ENCODE measurements at regions not wholly inside any gene's neighbourhood (a gene's known extent, or its start where the extent isn't known, plus 50 kb on each side); places are given as distances from the start of the nearest gene placed in this dataset.
"Not testable (repeated sequence)": the region's sequence is repeated elsewhere in the genome, so short reads cannot be mapped to it uniquely, and the experiment has no call there.

DNA sequence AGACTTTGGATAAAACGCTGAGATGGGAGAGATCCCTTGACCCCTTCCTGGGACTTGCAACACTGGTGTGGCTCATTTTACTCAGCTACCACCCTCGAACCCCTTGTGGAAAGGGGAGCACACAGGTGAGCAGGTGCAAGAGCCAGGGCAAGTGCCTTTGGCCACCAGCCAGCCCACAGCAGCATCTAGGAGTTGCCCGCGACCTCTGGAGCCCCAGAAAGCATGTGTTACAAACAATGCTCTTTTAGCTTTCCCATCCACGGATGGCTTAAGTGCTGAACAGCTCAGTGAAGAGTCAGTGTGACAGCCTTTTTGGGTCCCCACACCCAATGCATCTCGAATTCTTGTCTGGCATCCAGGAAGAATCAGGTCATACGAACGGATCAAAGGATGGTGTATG lies 197.8 kb downstream of the MEMO1 start:
- Histone ChIP-seq H3K36me3 (no peaks in the 10 kb centered on the region), H3K9me3 (no peaks in the 10 kb centered on the region), H3K4me3 (no peak overlapping the region), H3K27ac (no peak overlapping the region), H3K27me3 (no peaks in the 10 kb centered on the region), H3K4me1 (no peaks in the 10 kb centered on the region)
- TF ChIP-seq EP300 (IDR thresholded peaks at IDR 0.05) (no peak), POLR2A (IDR thresholded peaks at IDR 0.05) (no peak), POLR2AphosphoS5 (IDR thresholded peaks at IDR 0.05) (no peak)
- TF ChIP-seq, protein P1, sequence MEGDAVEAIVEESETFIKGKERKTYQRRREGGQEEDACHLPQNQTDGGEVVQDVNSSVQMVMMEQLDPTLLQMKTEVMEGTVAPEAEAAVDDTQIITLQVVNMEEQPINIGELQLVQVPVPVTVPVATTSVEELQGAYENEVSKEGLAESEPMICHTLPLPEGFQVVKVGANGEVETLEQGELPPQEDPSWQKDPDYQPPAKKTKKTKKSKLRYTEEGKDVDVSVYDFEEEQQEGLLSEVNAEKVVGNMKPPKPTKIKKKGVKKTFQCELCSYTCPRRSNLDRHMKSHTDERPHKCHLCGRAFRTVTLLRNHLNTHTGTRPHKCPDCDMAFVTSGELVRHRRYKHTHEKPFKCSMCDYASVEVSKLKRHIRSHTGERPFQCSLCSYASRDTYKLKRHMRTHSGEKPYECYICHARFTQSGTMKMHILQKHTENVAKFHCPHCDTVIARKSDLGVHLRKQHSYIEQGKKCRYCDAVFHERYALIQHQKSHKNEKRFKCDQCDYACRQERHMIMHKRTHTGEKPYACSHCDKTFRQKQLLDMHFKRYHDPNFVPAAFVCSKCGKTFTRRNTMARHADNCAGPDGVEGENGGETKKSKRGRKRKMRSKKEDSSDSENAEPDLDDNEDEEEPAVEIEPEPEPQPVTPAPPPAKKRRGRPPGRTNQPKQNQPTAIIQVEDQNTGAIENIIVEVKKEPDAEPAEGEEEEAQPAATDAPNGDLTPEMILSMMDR (IDR thresholded peaks at IDR 0.05) = no peak
- ATAC-seq = no peak
- 57 to 64% methylated on average over 1 of the region's 8 CpGs for WGBS, 2 donors (ENCODE audit: low coverage in 1 of 2)

DNA sequence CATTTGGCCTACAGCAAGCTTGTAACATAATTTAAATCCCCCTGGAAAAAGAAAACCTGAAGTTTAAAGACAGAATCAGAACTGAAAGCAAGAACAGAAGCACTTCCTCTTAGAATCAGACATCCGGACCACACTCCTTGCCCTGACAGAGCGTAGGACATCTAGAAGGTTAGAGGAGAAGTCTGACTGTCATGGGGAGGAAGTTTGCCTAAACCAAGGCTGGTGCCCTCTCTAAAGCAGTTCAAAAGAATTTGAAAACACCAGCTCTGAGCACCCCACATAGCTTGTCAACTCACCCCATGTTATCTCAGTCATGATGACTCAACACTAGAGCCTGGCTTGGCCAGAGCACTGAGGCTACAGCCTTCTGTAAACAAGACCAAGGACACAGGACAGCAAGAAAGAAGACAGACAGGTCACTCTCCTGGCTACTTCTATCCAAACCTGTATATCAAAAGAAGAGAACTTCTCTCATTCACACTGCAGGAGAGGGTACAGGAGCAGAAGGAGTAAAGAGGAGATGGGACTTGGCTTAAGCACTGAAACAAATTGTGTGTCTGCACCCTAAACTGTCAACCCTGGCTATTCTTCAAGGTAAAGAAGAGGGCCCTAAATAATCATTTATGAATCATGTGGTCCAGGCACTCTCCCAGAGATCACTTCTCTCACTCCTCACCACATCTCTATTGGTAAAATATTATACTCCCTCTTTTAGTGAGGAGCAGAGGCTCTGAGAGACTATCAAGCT lies 198.6 kb downstream of the MEMO1 start:
- Histone ChIP-seq H3K27me3 (no peaks in the 10 kb centered on the region), H3K36me3 (no peaks in the 10 kb centered on the region), H3K9me3 (no peaks in the 10 kb centered on the region), H3K4me1 (no peaks in the 10 kb centered on the region), H3K4me3 (no peak overlapping the region), H3K27ac (no peak overlapping the region)
- WGBS, 2 donors (ENCODE audit: low coverage in 1 of 2) = 76 to 80% methylated on average over 2 of the region's 2 CpGs
- TF ChIP-seq POLR2A (IDR thresholded peaks at IDR 0.05) = no peak
- TF ChIP-seq POLR2AphosphoS5 (IDR thresholded peaks at IDR 0.05) = no peak
- TF ChIP-seq, protein P1 (IDR thresholded peaks at IDR 0.05) = no peak
- no peak for TF ChIP-seq EP300 (IDR thresholded peaks at IDR 0.05)
- ATAC-seq = no peak

GRCh38 chr2:31811482-31811881 lies 199.3 kb downstream of the MEMO1 start:
- Histone ChIP-seq H3K27me3 (no peaks in the 10 kb centered on the region), H3K36me3 (no peaks in the 10 kb centered on the region), H3K4me3 (no peak overlapping the region), H3K9me3 (no peaks in the 10 kb centered on the region), H3K27ac (no peak overlapping the region), H3K4me1 (no peaks in the 10 kb centered on the region)
- no peak for ATAC-seq
- no peak for TF ChIP-seq EP300 (IDR thresholded peaks at IDR 0.05)
- TF ChIP-seq, protein P1 (IDR thresholded peaks at IDR 0.05) = no peak
- no peak for TF ChIP-seq POLR2A (IDR thresholded peaks at IDR 0.05)
- no peak for TF ChIP-seq POLR2AphosphoS5 (IDR thresholded peaks at IDR 0.05)
- WGBS, 2 donors (ENCODE audit: low coverage in 1 of 2) = 46 to 80% methylated on average over 3 of the region's 3 CpGs

GRCh38 chr2:31810200-31810917 lies 200.4 kb downstream of the MEMO1 start:
- Histone ChIP-seq H3K36me3 (no peaks in the 10 kb centered on the region), H3K4me3 (no peak overlapping the region), H3K4me1 (no peaks in the 10 kb centered on the region), H3K9me3 (no peaks in the 10 kb centered on the region), H3K27ac (no peak overlapping the region), H3K27me3 (no peaks in the 10 kb centered on the region)
- ATAC-seq = no peak
- 61% methylated on average over 5 of the region's 5 CpGs for WGBS, 2 donors (ENCODE audit: low coverage in 1 of 2)
- TF ChIP-seq, protein P1 (IDR thresholded peaks at IDR 0.05) = no peak
- TF ChIP-seq POLR2AphosphoS5 (IDR thresholded peaks at IDR 0.05) (no peak), POLR2A (IDR thresholded peaks at IDR 0.05) (no peak), EP300 (IDR thresholded peaks at IDR 0.05) (no peak)

DNA sequence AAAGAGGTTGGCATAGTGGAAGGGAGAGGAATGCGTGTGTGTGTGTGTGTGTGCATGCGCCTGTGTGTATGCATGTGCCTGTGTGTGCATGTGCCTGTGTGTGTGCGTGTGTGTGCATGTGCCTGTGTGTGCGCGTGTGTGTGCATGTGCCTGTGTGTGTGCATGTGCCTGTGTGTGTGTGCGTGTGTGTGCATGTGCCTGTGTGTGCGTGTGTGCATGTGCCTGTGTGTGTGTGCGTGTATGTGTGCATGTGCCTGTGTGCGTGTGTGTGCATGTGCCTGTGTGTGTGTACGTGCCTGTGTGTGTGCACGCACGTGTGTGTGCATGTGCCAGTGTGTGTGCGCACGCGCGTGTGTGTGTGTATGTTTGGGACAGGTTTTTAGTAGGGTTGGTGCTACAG lies 205.1 kb downstream of the MEMO1 start:
- no peaks in the 10 kb centered on the region for H3K9me3 ChIP-seq
- no peaks in the 10 kb centered on the region for H3K36me3 ChIP-seq
- H3K27me3 ChIP-seq = no peaks in the 10 kb centered on the region
- H3K4me3 ChIP-seq = no peak overlapping the region
- no peak overlapping the region for H3K27ac ChIP-seq
- no peaks in the 10 kb centered on the region for H3K4me1 ChIP-seq
- 82 to 85% methylated on average over 7 to 13 of the region's 16 CpGs for WGBS, 2 donors (ENCODE audit: low coverage in 1 of 2)
- TF ChIP-seq EP300 (IDR thresholded peaks at IDR 0.05) = no peak
- no peak for TF ChIP-seq POLR2A (IDR thresholded peaks at IDR 0.05)
- TF ChIP-seq POLR2AphosphoS5 (IDR thresholded peaks at IDR 0.05) = no peak
- TF ChIP-seq, protein P1 (IDR thresholded peaks at IDR 0.05) = no peak
- no peak for ATAC-seq

GRCh38 chr2:31803481-31804153 lies 207.2 kb downstream of the MEMO1 start:
- H3K27me3 ChIP-seq, H3K4me1 ChIP-seq, H3K27ac ChIP-seq, ATAC-seq, H3K9me3 ChIP-seq, H3K36me3 ChIP-seq, H3K4me3 ChIP-seq: not testable (repeated sequence)
- no CpG with 5 or more reads among the region's 44 CpGs for WGBS, 2 donors (ENCODE audit: low coverage in 1 of 2)
